Gastroesophageal sphincter (tissue), 4 donors: ENCODE measurements at regions not wholly inside any gene's neighbourhood (a gene's known extent, or its start where the extent isn't known, plus 50 kb on each side); places are given as distances from the start of the nearest gene placed in this dataset.

Source experiments
- ATAC-seq: fragments of 150-250 bp; one replicate; pipeline ENCODE4 v1.9.1; 2016; ENCODE audit warnings: mild to moderate bottlenecking, moderate library complexity
- H3K27ac ChIP-seq, 4 donors: fragments of 200-600 bp; sonication (generic) in 3 of 4; 1 replicate in 3 of 4; 2 replicates in 1 of 4; pipeline ENCODE4 v1.5.1; 2016 to 2019
- H3K27me3 ChIP-seq: fragments of 200-600 bp; sonication (generic); one replicate; pipeline ENCODE4 v1.5.1; 2019
- H3K36me3 ChIP-seq, 2 donors: fragments of 200-600 bp; sonication (generic); one replicate each; pipeline ENCODE4 v1.5.1; 2019; ENCODE audit warnings: control low read depth in 1 of 2
- H3K4me1 ChIP-seq, 3 donors: fragments of 200-600 bp; sonication (generic); 1 replicate in 2 of 3; 2 replicates in 1 of 3; pipeline ENCODE4 v1.5.1; 2016 to 2019; ENCODE audit warnings: control low read depth in 2 of 3
- H3K4me3 ChIP-seq, 2 donors: fragments of 200-600 bp; sonication (generic); one replicate each; pipeline ENCODE4 v1.5.1; 2019; ENCODE audit warnings: mild to moderate bottlenecking in 1 of 2, moderate library complexity in 1 of 2
- H3K9me3 ChIP-seq, 3 donors: fragments of 200-600 bp; sonication (generic); one replicate each; pipeline ENCODE4 v1.5.1; 2017 to 2019; ENCODE audit warnings: control low read depth in 2 of 3
- CTCF ChIP-seq, 4 experiments: fragments of 200-600 bp in 2 of 4; fragments of 450-650 bp in 2 of 4; sonication (generic) in 1 of 4; IDR thresholded peaks; one replicate each; pipeline ENCODE4 v1.5.1; 2017 to 2019; ENCODE audit warnings: antibody characterized with exemption in 4 of 4, mild to moderate bottlenecking in 2 of 4, moderate library complexity in 2 of 4
- EP300 ChIP-seq: sonication (generic); formaldehyde crosslinking; IDR thresholded peaks from one replicate; pipeline ENCODE4 v1.6.1; 2017; ENCODE audit warnings: antibody characterized with exemption, mild to moderate bottlenecking
- POLR2A ChIP-seq, 2 donors: fragments of 450-650 bp; IDR thresholded peaks; one replicate each; pipeline ENCODE4 v1.6.1; 2017; ENCODE audit warnings: antibody characterized with exemption in 2 of 2, mild to moderate bottlenecking in 2 of 2, moderate library complexity in 1 of 2
- POLR2AphosphoS5 ChIP-seq: sonication (generic); formaldehyde crosslinking; IDR thresholded peaks from one replicate; pipeline ENCODE4 v1.6.1; 2017; ENCODE audit warnings: antibody characterized with exemption
- WGBS, 2 donors: methylation state at CpG; one replicate each; pipeline ENCODE4 v1.1.5; 2018; ENCODE audit warnings: low coverage in 1 of 2; 5-methylcytosine and 5-hydroxymethylcytosine counted together

DNA sequence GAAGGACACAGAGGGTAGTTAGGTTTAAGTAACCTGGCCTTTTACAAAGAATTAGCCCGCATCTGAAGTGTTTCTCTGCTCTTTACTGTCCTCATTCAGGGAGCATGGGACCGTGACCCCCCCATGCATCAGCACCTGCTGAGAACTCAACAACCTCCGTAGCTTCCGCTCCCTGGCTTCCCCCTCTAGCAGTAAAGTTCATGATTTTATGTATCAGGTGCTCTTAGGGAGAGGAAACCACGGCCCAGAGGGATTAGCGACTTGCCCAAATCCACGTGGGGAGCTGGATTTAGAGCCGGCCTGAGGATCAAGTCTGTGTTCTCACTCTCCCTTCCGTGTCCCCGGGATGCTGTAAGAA is 284.6 kb upstream of the GATB start:
- Histone ChIP-seq H3K4me1 (peaks cover 0 to 12% (median 7%) of the 10 kb centered on the region in 3 donors), H3K27me3 (no peaks in the 10 kb centered on the region), H3K27ac (no peak overlapping the region), H3K4me3 (peak overlapping the region in 1 of 2 donors; percentile 26), H3K36me3 (no peaks in the 10 kb centered on the region), H3K9me3 (peaks cover 0 to 9% (median 0%) of the 10 kb centered on the region in 3 donors)
- no peak for TF ChIP-seq CTCF (IDR thresholded peaks at IDR 0.05)
- TF ChIP-seq POLR2AphosphoS5, result no peak
- no peak for ATAC-seq
- WGBS, 2 donors, result 52 to 83% methylated on average over 4 to 5 of the region's 10 CpGs

DNA sequence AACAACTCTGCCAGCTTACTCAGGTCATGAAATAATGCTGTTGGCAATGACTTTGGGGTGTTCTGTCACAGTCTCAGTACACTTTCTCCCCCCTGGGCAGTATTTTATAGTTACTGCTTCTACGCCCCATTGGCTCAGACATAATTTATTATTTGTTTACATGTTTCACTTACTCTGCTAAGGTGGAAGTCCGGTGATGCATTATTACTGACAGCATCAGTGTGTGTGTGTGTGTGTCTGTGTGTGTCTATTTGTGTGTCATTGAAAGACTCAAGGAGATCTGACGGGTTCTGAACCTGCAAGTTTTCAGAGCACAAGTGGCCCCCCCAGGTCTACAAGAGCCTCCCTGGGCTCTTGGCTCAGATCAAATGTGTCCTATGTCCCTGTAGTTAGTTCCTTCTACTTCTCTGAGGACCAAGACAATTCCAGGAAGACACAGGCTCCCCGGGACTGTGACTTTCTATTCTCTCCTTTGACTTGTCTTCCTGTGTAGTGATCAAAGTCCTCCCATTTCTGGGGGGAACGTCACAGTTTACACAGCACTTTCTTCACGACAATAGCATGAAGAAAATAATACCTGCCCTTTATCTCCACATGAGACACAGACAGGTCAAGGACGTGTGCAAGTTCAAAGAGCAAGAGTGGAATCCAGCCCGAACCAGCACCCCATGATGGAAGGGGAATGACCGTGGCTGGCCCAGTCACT is 283.7 kb upstream of the GATB start:
- Histone ChIP-seq H3K36me3 (no peaks in the 10 kb centered on the region), H3K27me3 (no peaks in the 10 kb centered on the region), H3K27ac (no peak overlapping the region), H3K4me3 (no peak overlapping the region), H3K4me1 (peaks cover 0 to 19% (median 7%) of the 10 kb centered on the region in 3 donors), H3K9me3 (peaks cover 0 to 9% (median 0%) of the 10 kb centered on the region in 3 donors)
- TF ChIP-seq POLR2A (IDR thresholded peaks at IDR 0.05) (no peak), CTCF (IDR thresholded peaks at IDR 0.05) (no peak), POLR2AphosphoS5 (no peak), EP300 (no peak)
- WGBS, 2 donors, result 69 to 92% methylated on average over 4 to 8 of the region's 9 CpGs
- ATAC-seq, result no peak

GRCh38 chr4:152041295-152041694 is 280.5 kb upstream of the GATB start:
- H3K36me3 ChIP-seq, result no peaks in the 10 kb centered on the region
- WGBS, 2 donors, result 82 to 84% methylated on average over 3 to 4 of the region's 4 CpGs
- TF ChIP-seq POLR2AphosphoS5, result no peak
- no peak for TF ChIP-seq POLR2A (IDR thresholded peaks at IDR 0.05)
- no peak for TF ChIP-seq EP300
- no peak for TF ChIP-seq CTCF (IDR thresholded peaks at IDR 0.05)
- H3K4me1 ChIP-seq, result peaks cover 5 to 35% (median 7%) of the 10 kb centered on the region in 3 donors
- H3K27ac ChIP-seq, result no peak overlapping the region
- H3K4me3 ChIP-seq, result no peak overlapping the region
- H3K27me3 ChIP-seq, result no peaks in the 10 kb centered on the region
- peaks cover 0 to 9% (median 0%) of the 10 kb centered on the region in 3 donors for H3K9me3 ChIP-seq
- no peak for ATAC-seq

GRCh38 chr4:152039691-152040090 is 278.9 kb upstream of the GATB start:
- Histone ChIP-seq H3K9me3 (peaks cover 0 to 9% (median 0%) of the 10 kb centered on the region in 3 donors), H3K36me3 (no peaks in the 10 kb centered on the region), H3K27me3 (no peaks in the 10 kb centered on the region), H3K4me3 (no peak overlapping the region), H3K27ac (peak overlapping the region; percentile 58 to 78 (median 69)), H3K4me1 (peaks cover 0 to 24% (median 5%) of the 10 kb centered on the region in 3 donors)
- 22 to 65% methylated on average over 5 of the region's 5 CpGs for WGBS, 2 donors
- TF ChIP-seq POLR2A (IDR thresholded peaks at IDR 0.05) (no peak), CTCF (IDR thresholded peaks at IDR 0.05) (no peak), POLR2AphosphoS5 (no peak)
- no peak for ATAC-seq

- no peaks in the 10 kb centered on the region for H3K36me3 ChIP-seq
- ATAC-seq, result peak; percentile 74
- peaks cover 0 to 9% (median 0%) of the 10 kb centered on the region in 3 donors for H3K9me3 ChIP-seq
- no peaks in the 10 kb centered on the region for H3K27me3 ChIP-seq
- peak; percentile 71 for TF ChIP-seq POLR2AphosphoS5
- no peak for TF ChIP-seq POLR2A (IDR thresholded peaks at IDR 0.05)
- no peak for TF ChIP-seq EP300
- 15 to 36% methylated on average over 8 to 11 of the region's 11 CpGs for WGBS, 2 donors
- no peak overlapping the region for H3K4me3 ChIP-seq
- peak overlapping the region; percentile 43 to 78 (median 69) for H3K27ac ChIP-seq
- H3K4me1 ChIP-seq, result peaks cover 0 to 24% (median 5%) of the 10 kb centered on the region in 3 donors
Observed at GRCh38 chr4:152039023-152039481, 278.2 kb upstream of the GATB start.
